GOT3 (cell line): ENCODE measurements at regions not wholly inside any gene's neighbourhood (a gene's known extent, or its start where the extent isn't known, plus 50 kb on each side); places are given as distances from the start of the nearest gene placed in this dataset.

Experiments
- DNase-seq: peaks from one replicate; lab custom pipeline; 2025; ENCODE audit warnings: mixed read lengths; lab: John Stamatoyannopoulos, UW

- DNase-seq = no peak
Measured at GRCh38 chr10:2728087-2728486, 339.3 kb upstream of the PFKP start.

DNA sequence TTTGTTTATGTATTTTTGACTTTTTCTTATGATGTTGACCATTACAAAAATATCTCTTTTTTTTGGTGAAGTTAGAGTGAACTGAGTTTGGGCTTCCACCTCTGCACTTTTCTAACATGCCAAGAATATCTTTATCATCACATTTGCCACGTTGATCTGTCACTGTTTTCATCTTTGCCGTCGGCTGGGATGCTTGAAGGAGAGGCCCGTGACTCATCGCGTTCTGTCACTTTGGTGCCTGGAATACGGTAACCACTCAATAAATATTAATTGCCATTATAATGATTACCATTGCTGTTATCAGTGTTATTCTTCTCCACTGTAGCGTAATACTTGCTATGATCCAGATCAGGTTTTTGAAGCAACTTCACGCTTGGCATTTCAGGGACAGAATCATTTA is 350.8 kb upstream of the PFKP start:
- DNase-seq = no peak

DNA sequence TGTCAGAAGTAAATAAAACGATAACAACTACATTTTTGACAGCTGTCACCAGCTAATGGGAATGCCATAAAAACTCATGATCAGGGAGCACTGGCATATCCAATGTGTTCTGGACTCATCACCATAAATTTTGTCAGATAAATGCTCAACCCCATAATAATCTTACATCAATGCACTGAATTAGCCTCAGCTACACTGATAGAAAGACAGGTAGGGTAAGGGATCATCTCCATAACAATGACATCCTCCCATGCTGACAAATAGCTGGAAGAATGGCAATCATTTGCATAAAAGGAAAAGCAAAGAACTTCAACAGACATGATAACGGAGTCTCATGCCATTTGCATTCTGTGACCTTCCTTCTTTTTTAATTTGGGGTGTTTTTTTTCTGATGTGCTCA is 352.8 kb upstream of the PFKP start:
- no peak for DNase-seq

DNA sequence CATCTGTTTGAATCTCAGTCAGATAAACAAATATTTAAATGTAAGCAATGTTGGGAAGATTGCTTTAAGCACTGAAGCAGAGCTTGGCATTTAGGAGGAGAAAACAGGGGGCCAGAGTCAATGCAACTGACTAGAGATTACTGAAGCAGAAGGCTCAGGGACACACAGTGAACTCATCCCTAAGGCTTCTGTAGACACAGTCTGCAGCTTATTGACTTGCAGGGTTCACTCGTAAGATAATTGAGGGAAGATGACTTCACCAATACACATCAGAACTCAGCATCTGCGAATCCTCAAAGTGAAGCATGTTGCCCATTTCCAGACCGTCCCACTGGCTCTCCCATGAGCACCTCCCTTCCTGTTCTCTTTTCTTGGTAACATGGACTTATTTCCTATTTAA is 363.4 kb upstream of the PFKP start:
- DNase-seq = no peak

- no peak for DNase-seq
Measured at GRCh38 chr10:2701802-2702201, 365.5 kb upstream of the PFKP start.

DNA sequence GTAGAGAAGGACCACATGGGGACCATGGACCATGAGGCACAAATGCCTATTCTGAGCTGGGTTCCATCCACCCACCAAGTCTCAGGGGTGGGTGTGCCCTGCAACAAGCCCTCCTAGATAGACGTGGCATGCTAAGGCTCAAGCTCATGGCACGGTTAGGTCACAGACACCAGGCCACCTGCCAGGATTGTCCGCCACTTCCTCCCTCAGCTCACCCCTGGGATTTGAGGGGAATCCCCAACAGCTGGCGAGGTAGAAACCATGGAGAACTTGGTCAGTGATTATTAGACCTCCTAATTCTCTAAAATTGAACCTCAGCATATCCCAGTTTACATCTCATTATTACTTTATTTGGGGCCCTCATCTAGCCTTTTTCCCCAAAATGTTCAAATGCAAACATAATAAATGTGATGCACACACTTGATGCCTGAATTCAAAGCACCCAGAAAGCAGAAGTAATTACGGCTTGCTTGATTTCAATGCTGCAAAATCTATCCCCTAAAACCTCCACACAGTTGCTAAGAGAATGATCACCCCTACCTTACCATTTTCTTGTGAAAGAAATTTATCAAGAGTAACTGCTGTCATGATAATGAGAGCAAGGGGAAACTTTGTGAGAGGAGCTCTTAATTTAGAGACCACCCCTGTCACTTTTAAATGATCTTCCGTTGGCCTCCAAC is 366.6 kb upstream of the PFKP start:
- no peak for DNase-seq

DNA sequence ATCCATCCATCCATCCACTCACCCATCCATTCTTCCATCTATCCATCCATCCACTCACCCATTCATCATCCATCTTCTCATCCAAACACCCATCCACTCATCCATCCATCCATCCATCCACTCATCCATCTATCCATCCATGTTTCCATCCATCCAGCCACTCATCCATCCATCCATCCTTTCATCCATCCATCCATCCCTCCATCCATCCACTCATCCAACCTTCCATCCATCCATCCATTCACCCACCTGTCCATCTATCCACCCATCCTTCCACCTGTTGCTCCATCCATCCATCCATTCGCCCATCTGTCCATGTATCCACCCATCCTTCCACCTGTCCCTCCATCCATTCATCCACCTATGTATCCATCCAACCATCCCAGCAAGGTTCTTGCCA is 378.4 kb upstream of the PFKP start:
- DNase-seq = no peak

DNA sequence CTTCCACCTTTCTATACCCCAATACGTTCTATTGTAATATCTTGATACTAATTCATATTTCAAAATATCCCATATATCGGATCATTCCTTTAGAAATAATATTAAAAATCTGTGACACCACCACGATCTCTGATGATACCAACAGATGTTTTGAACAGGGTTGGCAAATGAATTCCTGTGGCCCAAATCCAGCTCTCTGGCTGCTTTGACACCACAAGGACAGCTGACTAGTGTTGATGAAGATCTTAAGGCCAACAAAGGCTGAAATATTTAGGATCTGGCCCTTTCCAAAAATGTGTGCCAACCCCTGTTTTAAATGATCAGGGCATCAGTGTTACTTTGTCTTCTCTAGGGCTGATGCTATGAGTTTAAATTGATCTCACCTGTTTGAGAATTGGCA is 380.7 kb upstream of the PFKP start:
- DNase-seq = no peak

GRCh38 chr10:2682491-2682890 is 384.9 kb upstream of the PFKP start:
- no peak for DNase-seq

GRCh38 chr10:2681891-2682290 is 385.5 kb upstream of the PFKP start:
- no peak for DNase-seq

GRCh38 chr10:2680821-2681220 is 386.5 kb upstream of the PFKP start:
- no peak for DNase-seq

GRCh38 chr10:2679646-2680045 is 387.7 kb upstream of the PFKP start:
- DNase-seq = no peak

GRCh38 chr10:2676455-2676854 is 390.9 kb upstream of the PFKP start:
- no peak for DNase-seq

- DNase-seq = no peak
Measured at GRCh38 chr10:2674451-2674850, 392.9 kb upstream of the PFKP start.

DNA sequence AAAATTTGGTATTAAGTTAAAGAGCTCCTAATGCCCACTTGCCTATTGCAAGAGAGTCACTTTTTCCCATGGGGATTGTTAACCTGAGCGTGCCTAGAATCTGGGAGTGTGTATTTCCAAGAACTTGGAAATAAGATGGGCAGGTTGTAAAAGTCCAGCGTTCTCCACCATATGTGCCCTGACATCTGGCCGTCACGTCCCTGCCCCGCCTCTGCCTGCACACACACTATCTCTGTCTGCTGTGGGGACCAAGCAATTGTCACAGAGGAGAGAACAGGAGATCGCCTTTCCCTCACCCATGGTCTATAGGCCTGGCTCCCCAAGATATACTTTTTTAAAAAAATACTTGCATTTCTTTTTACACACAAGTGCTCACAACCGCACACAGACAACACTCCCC is 396.5 kb upstream of the PFKP start:
- DNase-seq = no peak

GRCh38 chr10:2665772-2666171 is 401.6 kb upstream of the PFKP start:
- DNase-seq = no peak

- DNase-seq = no peak
Measured at GRCh38 chr10:2660276-2660675, 407.1 kb upstream of the PFKP start.

DNA sequence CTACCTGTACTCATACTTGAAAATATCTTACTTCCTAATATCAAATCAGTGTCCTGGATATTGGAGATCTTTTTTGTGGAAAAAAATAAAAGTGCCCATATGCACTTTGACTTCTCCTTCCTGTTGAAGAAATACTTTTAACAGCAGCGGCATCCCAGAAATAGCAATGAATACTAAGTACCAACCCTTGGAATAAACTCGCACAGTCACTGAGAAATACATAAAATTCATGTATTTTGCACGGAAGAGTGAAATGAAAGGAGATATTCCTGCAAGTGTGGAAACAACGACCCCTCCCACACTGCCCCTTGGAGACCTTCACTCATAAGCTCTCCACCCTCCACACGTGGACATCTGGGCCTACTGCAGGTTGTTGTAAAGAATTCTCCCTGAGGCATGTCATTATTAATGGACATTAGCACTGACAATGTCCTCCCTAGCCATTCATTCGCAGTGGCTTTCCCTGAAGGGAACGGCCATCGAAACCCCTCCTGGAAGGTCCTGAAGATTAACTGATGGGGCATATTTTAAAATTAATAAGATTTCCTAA is 407.6 kb upstream of the PFKP start:
- no peak for DNase-seq

DNA sequence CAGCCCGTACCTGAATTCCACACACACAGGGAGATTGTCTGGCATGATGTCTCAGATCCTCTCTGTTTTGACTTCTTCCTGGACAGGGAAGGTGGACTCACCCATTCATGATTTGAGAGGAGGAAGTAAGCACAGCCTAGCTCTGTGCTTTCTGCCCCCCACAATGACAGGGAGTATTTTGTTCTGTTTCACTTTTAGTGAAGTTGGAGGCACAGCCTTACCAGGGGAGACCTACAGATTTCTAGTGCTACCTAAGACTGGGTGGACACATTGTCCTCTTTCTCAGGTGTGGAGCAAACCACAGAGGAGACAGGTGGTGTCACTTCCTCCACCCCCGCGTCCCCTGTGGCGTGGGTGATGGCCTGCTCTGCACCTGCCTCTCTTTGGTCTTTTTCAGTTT is 408.6 kb upstream of the PFKP start:
- DNase-seq = no peak

- no peak for DNase-seq
Measured at GRCh38 chr10:2650328-2650727, 417.0 kb upstream of the PFKP start.

DNA sequence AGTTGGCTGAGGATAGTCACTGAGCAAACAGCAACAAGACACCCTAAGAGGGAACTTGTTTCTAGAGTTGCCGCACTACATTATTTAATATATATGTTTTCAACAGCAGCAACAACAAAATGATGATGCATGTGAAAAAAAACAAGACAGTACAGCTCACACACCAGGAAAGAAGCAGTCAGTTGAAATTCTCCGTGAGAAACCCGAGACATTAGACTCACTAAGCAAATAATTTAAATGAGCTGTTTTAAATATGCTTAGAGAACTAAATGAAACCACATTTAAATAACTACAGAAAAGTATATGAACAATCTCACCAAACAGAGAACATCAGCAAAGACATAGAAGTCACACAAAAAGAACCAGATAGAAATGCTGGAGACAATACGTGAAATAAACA is 426.3 kb upstream of the PFKP start:
- no peak for DNase-seq

GRCh38 chr10:2633630-2634029 is 433.7 kb upstream of the PFKP start:
- no peak for DNase-seq

DNA sequence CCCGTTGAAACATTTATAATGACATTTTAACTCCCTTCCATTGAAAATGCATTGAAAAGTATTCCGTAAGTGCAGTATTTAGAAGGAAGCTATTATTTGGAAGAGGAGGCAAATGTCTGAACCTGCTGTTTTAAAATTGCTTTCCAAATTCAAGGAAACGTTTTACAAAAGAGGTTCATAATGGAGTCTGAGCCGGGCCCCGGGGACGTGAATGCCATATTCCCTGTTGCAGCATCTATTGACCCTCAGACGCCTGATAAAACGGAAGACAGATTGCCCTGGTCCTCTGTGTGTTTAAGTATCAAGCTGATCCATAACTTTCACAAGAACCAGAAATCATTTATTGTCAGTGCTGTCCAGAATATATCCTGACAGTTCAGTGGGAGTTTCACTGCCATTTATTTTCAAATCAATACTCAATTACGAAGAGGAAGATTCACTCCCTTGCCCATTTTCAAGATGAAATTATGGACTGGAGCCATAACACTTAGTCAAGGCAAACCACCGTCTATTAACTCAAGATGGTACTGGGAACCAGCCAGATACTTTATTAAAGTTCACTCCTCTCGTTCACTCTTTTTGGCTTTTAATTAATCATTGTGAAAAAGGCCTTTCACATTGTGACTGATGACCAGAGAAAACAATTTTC is 435.7 kb upstream of the PFKP start:
- DNase-seq = no peak

DNA sequence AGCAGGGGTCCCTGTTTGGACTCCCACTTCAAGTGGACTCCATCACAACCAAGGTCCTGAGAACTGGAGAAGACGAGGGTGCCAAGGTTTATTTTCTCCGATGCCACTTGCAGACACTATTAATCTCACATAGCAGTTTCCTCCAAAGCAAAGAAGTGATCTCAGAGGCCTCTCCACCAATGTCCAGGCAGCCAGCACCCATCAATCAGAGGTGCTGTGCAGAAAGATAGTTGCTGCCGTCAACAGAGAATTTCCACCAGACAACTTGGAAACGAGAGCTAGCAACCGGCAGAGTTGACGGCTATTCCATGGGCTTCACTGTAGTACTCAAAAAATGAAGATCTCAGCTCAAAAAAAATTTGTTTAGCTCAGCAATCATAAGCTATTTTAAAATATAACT is 438.6 kb upstream of the PFKP start:
- no peak for DNase-seq
